ENCODE measurements at regions not wholly inside any gene's neighbourhood (a gene's known extent, or its start where the extent isn't known, plus 50 kb on each side); places are given as distances from the start of the nearest gene placed in this dataset.

DNA sequence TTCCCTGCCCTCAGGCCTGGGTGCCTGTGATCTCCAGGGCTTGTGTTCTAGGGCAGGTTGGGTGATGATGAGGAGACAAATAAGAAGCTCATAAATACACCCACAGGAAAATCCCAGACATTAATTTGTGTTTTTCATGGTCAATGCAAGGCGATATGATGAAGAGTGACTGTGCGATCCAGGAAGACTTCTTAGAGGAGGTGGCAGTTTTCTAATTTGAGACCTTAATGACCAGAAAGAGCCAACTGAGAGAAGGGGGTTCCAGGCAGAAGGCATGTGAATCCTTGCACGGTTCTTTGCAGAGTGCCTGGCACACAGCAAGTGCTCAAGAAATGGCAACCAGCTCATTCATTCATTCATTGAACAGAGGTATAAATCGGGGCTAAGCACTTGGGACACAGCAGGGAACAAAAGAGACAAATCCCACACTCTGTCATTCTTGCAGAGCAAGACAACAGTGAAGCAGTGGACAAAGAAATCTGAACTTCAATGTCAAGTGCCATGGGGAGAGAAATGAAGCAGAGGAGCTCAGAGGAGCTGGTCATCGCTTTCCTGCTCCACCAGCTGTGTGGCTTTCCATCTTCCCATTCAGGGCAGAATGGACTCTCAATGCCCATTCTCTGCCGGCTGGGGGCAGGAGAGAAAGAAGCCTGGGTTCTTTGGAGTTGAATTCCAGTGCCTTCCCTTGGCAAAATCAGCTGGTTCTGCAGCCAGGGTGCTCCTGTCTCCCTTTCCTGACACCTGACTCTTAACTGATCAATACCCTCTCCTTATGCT lies 128.3 kb downstream of the AACS start:
- TF ChIP-seq, protein P1, sequence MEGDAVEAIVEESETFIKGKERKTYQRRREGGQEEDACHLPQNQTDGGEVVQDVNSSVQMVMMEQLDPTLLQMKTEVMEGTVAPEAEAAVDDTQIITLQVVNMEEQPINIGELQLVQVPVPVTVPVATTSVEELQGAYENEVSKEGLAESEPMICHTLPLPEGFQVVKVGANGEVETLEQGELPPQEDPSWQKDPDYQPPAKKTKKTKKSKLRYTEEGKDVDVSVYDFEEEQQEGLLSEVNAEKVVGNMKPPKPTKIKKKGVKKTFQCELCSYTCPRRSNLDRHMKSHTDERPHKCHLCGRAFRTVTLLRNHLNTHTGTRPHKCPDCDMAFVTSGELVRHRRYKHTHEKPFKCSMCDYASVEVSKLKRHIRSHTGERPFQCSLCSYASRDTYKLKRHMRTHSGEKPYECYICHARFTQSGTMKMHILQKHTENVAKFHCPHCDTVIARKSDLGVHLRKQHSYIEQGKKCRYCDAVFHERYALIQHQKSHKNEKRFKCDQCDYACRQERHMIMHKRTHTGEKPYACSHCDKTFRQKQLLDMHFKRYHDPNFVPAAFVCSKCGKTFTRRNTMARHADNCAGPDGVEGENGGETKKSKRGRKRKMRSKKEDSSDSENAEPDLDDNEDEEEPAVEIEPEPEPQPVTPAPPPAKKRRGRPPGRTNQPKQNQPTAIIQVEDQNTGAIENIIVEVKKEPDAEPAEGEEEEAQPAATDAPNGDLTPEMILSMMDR (IDR thresholded peaks at IDR 0.05; ENCODE audit: insufficient read depth, low read length) = peak; percentile 28
- DNase-seq (ENCODE audit: low read depth) = no peak
- no peak overlapping the region for H3K4me3 ChIP-seq (ENCODE audit: low read depth, low read length)

- H3K4me3 ChIP-seq (ENCODE audit: low read depth, low read length) = no peak overlapping the region
- TF ChIP-seq, protein P1 (IDR thresholded peaks at IDR 0.05; ENCODE audit: insufficient read depth, low read length) = no peak
- DNase-seq (ENCODE audit: low read depth) = peak; percentile 48
These were observed 129.0 kb downstream of the AACS start for GRCh38 chr12:125194163-125194773.

DNA sequence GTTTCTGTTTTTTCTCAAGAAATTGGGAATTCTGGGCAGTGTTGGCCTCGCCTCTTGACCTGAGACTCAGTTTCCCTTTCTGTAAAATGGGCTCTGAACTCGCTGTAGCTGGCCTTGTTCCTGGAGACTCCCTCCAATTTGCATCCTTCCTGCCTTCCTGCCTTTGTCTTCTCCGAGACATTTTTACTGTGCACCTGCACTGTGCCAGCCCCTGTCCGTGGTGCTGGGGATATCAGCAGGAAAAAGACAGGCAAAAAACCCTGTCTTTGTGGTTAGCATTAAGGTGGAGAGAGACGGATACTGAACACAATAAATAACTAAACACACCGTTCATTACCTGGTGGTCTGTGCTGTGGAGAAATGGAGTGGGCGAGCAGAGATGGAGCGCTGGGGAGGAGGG lies 129.8 kb downstream of the AACS start:
- peak; percentile 17 for DNase-seq (ENCODE audit: low read depth)
- TF ChIP-seq, protein P1 (IDR thresholded peaks at IDR 0.05; ENCODE audit: insufficient read depth, low read length) = no peak
- H3K4me3 ChIP-seq (ENCODE audit: low read depth, low read length) = no peak overlapping the region

GRCh38 chr12:125197326-125197725 lies 132.1 kb downstream of the AACS start:
- DNase-seq (ENCODE audit: low read depth) = no peak
- no peak overlapping the region for H3K4me3 ChIP-seq (ENCODE audit: low read depth, low read length)
- TF ChIP-seq, protein P1 (IDR thresholded peaks at IDR 0.05; ENCODE audit: insufficient read depth, low read length) = no peak

- no peak overlapping the region for H3K4me3 ChIP-seq (ENCODE audit: low read depth, low read length)
- no peak for DNase-seq (ENCODE audit: low read depth)
- TF ChIP-seq, protein P1 (IDR thresholded peaks at IDR 0.05; ENCODE audit: insufficient read depth, low read length) = no peak
These were observed 133.4 kb downstream of the AACS start for GRCh38 chr12:125198652-125199051.

- TF ChIP-seq, protein P1 (IDR thresholded peaks at IDR 0.05; ENCODE audit: insufficient read depth, low read length) = no peak
- no peak for DNase-seq (ENCODE audit: low read depth)
- H3K4me3 ChIP-seq (ENCODE audit: low read depth, low read length) = no peak overlapping the region
These were observed 135.9 kb downstream of the AACS start for GRCh38 chr12:125201090-125201489.

Measured in fibroblast of the aortic adventitia (primary cell).